GM18517 (cell line): ENCODE measurements at regions not wholly inside any gene's neighbourhood (a gene's known extent, or its start where the extent isn't known, plus 50 kb on each side); places are given as distances from the start of the nearest gene placed in this dataset.
"Not testable (repeated sequence)": the region's sequence is repeated elsewhere in the genome, so short reads cannot be mapped to it uniquely, and the experiment has no call there.

ENCODE experiments used
- ATAC-seq: cut with Tn5 transposase; IDR thresholded peaks from one replicate; pipeline ENCODE4 v1.9.1; 2021; ENCODE audit warnings: mild to moderate bottlenecking, moderate library complexity; ENCODE audit not compliant: unreplicated experiment

GRCh38 chr7:136134503-136134902 is 157.3 kb upstream of the MTPN start:
- no peak for ATAC-seq

DNA sequence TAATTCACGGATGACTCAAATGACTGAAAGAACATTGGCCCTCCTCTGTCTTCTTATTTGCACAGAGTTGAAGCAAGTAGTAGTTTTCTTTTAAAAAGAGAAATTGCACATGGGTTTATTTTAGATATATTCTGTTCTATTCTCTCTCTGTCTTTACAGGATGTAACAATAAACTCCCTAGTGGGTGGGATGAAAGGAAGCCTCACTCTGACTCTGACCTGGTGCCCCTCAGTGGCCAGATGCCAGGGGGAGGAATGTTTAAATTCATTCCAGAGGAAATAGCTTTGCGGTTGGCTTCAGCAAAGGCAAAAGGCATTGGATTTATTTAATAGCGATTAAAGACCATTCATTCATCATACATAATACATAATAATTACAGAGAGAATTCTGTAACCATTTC is 156.4 kb upstream of the MTPN start:
- no peak for ATAC-seq

DNA sequence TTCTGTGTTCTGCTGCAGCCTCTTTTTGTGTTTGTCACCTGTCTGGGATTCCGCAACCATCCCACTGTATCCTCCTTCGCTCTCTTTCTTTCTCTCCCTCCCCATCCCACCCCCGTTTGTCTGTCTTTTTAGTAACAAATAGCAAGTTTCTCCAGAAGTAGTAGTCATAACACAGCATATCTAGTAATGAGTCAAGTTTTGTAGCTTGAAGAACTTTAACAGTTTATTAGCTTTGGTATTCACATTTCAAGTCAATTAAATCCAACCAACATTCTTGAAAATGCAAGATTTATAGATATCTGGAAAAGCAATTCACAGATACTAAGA is 154.1 kb upstream of the MTPN start:
- no peak for ATAC-seq

DNA sequence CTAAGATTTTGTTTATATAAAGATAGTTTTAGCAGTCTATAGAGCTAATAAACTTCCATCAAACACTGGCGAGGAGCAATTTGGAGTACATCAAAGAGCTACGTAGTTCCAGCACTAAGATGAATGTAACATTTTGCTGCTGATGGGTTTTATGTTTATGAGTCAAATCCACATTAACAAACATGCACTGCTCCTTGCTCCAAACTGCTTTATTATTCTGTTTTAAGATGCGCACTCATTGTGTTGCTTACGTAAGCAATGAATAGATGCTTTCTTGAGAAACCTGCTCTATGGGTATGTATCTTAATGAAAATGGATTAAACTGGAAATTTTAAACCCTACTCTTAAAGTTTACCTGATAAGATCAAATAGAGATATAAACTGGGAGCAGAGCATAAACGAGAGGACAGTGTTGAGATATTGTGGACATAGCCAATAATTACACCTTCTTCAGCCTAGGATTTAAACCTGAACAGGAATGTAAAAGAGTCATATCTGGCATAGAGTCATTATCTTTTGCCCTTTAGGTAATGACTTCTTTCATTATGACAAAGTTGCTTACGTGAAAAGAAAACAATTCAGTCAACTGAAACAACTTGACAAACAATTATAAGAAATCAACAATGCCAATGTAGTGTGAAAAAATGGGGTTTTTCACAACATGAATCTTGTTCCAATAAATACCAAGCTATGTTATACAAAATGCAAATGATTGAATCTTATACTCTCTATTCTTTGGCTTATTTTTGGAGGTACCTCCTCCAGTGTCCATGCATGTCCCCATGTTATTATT is 153.5 kb upstream of the MTPN start:
- no peak for ATAC-seq

DNA sequence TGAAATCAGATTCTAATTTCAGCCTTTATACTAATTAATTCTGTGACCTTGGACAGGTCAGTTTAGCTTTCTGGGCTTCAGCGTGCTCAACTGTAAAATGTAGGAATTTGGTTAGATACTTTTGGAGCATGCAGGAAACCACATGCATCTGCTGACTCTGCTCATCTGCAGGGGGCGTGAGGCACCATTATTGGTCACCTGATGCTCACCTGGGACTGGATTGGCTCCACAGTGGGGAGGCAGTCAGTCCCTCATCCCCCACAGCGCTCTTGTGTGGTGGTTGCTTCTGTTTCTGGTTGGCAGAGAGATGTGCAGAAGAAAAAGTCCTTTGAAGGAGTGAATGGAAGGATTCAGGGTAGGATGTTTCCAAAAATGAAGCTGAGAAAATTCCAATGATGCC is 150.9 kb upstream of the MTPN start:
- ATAC-seq: no peak

GRCh38 chr7:136123352-136123751 is 146.2 kb upstream of the MTPN start:
- no peak for ATAC-seq

- no peak for ATAC-seq
Measured at GRCh38 chr7:136122026-136122425, 144.9 kb upstream of the MTPN start.

GRCh38 chr7:136117539-136117938 is 140.4 kb upstream of the MTPN start:
- ATAC-seq: no peak

DNA sequence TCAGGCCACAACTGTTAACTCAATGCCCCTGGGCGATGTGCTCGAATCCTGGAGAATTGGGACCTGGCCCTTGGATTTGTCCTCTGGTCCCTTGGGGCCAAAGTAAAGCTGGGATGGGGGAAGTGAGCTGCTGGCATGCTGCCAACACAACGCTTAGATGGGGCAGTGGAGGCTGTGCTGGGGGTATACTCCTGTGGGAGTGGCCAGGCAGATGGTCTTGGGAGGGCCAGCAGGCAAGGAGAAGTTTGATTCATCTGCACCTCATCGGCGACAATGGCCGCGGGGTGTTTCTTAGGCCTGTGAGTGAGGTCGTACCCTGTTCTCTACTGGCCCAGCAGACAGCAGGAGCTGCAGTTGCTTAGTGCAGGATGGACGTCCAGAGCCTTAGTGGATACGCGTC is 139.0 kb upstream of the MTPN start:
- no peak for ATAC-seq

- ATAC-seq: peak; percentile 99
Measured at GRCh38 chr7:136114966-136115762, 138.0 kb upstream of the MTPN start.

- ATAC-seq: not testable (repeated sequence)
Measured at GRCh38 chr7:136114467-136114866, 137.3 kb upstream of the MTPN start.

DNA sequence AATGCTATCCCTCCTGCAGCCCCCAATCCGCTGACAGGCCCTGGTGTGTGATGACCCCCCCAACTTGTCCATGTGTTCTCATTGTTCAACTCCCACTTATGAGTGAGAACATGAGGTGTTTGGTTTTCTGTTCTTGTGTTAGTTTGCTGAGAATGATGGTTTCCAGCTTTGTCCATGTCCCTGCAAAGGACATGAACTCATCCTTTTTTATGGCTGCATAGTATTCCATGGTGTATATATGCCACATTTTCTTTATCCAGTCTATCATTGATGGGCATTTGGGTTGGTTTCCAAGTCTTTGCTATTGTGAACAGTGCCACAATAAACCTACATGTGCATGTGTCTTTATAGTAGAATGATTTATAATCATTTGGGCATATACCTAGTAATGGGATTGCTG is 131.9 kb upstream of the MTPN start:
- not testable (repeated sequence) for ATAC-seq

- ATAC-seq: no peak
Measured at GRCh38 chr7:136105191-136105590, 128.0 kb upstream of the MTPN start.

GRCh38 chr7:136104269-136104603 is 127.1 kb upstream of the MTPN start:
- ATAC-seq: no peak

DNA sequence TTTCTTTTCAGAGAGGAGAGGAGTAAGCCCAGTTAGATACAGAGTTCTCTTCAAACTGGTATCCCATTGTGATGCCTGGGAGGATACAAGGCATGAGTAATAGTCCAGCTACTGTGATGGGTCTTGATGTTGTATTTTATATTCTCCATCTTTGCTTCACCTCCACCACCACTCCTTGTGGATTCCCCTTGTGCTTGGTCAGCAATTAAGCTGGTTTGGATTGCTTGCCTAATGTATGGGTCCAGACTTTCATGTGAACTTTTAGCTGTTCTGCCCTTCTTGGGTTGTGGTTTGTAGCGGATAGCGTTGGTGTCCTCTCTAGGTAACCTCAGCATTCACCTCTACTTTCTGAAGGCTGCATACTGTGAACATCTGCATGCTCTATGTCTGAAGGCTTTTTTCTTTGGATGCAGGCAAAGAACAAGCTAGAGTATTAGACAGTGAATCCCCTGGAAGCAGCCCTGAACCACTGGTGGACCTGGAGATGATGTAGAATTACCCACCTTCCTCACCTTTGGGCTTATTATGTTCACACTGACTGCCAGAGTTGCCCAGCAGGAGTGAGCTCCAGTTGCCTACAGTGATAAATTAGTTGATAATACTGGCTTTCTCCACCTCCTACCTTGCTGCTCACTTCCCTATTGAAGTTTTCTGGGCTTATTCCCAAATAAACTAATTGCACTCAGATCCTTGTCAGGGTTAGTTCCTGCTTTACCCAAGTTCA is 126.5 kb upstream of the MTPN start:
- no peak for ATAC-seq

- no peak for ATAC-seq
Measured at GRCh38 chr7:136102881-136103280, 125.7 kb upstream of the MTPN start.

DNA sequence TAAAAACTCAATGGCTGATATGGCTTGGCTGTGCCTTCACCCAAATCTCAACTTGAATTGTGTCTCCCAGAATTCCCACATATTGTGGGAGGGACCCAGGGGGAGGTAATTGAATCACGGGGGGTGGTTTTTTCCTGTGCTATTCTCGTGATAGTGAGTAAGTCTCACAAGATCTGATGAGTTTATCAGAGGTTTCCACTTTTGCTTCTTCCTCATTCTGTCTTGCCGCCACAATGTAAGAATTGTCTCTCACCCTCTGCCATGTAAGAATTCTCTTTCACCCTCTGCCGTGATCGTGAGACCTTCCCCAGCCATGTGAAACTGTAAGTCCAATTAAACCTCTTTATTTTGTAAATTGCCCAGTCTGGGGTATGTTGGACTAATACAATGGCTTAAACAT is 115.6 kb upstream of the MTPN start:
- ATAC-seq: not testable (repeated sequence)

DNA sequence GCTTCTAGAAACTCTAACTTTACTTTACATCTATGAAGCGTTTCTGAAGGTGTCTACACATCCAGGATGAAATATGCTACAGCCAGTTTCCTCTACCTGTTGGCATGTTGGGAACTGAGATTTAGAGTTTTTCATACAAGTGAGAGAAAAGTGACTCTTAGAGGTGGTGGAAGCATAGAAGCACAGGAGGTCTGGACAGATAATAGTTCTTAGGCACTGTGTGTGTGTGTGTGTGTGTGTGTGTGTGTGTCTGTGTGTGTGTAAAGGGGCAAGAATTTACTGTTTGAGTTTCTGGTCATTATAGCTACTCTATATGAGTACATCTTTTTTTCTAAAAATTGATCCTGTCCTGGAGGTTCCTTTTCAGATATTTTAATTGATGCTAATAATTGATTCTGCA is 110.7 kb upstream of the MTPN start:
- no peak for ATAC-seq

GRCh38 chr7:136086712-136087111 is 109.6 kb upstream of the MTPN start:
- ATAC-seq: peak; percentile 91

DNA sequence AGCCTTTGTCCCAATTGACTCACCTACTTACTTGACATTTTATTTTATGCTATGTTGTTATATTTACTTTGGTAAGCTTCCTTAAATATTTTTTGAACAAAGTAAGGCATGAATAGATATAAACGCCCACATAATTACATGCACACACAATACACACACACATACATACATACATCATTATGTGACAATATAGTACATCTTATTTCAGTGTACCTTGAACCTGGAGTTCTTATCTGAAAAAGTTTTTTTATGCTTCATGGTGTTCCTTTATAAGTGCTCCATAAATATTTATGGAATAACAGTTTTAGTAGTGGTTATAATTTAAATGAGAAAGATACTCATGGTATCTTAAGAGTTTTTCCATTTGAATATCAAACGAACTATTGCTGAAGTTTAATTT is 102.8 kb upstream of the MTPN start:
- ATAC-seq: no peak

DNA sequence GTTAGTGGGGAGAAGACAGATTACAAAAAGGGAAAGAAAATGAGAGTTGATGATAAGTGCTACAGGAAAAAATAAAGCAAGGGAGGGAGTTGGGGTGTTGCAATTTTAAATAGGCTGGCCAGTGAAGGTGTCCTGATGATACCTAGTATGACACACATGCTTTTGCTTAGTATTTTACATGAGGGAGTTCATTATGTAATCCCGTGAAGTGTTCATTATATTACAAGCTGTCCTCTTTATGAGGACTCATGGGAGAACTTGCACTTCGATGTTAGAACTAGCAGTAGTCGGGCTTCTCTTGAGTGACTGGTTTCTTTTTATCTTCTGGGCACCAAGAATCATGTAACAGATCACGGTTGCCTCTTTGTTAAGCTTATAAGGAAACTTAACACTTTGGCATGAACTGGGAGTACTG is 102.3 kb upstream of the MTPN start:
- ATAC-seq: no peak

DNA sequence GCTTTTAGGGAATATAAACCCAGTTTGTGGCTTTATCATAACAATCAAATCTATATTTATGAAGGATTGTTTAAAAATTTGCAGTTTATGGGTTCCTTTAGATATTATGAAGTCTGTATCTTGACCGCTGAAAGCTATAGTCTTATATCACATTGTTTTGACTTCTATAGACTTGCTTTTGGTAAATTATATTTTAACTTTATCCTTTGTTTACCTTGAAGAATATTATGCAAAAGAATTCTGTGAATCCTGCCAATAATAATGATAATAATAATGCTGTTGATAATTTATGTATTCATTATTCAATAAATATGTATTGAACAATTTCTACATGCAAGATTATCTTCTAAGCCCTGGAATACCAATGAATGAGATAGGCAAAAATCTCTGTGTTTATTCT is 101.9 kb upstream of the MTPN start:
- ATAC-seq: no peak
